HepG2 (cell line): ENCODE measurements at regions not wholly inside any gene's neighbourhood (a gene's known extent, or its start where the extent isn't known, plus 50 kb on each side); places are given as distances from the start of the nearest gene placed in this dataset.

Experiments used
- NFRKB ChIP-seq: fragments of 450-650 bp; IDR thresholded peaks from 2 replicates; pipeline ENCODE4 v1.6.1; 2017
- POLR2A ChIP-seq, 2 experiments: IDR thresholded peaks; 2 replicates each; pipeline ENCODE4 v1.6.1; 2011; ENCODE audit warnings: low read depth in 2 of 2, low read length in 2 of 2, mild to moderate bottlenecking in 1 of 2, moderate library complexity in 1 of 2; ENCODE audit not compliant: insufficient read depth in 1 of 2
- TF ChIP-seq, protein P1 (sequence below): sonication (generic); formaldehyde crosslinking; IDR thresholded peaks from 2 replicates; pipeline ENCODE4 v1.5.0; 2020; ENCODE audit warnings: mild to moderate bottlenecking, missing genetic modification reagents, moderate library complexity

DNA sequence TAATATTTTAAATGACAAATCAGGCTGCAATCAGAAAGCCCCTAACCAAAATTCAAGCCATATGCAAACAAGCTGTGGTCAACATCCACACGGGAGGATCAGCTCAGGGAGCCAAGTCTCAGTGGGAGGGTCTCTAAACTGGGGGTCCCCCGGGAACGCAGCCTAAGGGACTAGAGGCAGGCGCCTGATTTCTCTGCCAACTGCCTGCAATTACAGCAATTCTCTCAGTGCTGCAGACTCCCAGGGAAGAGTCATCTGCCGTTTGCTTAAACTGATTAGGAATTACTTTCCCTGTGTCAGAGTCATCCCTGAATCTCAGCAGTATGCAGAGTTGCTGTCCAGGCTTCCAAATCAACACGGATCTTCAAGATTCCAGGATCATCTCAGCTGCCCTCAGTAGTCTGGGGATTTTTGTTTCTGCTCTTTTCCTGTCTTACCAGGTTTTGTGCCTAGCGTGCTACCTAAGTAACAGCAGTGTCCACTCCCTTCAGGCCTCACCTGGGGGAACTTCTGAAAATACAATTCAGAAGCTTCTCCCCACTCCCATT is 247.8 kb downstream of the RRAGC start:
- TF ChIP-seq POLR2A (IDR thresholded peaks at IDR 0.05; ENCODE audit: insufficient read depth in 1 of 2, low read depth in 2 of 2, low read length in 2 of 2) (no peak), NFRKB (no peak)
- TF ChIP-seq, protein P1, sequence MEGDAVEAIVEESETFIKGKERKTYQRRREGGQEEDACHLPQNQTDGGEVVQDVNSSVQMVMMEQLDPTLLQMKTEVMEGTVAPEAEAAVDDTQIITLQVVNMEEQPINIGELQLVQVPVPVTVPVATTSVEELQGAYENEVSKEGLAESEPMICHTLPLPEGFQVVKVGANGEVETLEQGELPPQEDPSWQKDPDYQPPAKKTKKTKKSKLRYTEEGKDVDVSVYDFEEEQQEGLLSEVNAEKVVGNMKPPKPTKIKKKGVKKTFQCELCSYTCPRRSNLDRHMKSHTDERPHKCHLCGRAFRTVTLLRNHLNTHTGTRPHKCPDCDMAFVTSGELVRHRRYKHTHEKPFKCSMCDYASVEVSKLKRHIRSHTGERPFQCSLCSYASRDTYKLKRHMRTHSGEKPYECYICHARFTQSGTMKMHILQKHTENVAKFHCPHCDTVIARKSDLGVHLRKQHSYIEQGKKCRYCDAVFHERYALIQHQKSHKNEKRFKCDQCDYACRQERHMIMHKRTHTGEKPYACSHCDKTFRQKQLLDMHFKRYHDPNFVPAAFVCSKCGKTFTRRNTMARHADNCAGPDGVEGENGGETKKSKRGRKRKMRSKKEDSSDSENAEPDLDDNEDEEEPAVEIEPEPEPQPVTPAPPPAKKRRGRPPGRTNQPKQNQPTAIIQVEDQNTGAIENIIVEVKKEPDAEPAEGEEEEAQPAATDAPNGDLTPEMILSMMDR (CRISPR knock-in tag) = no peak
